ENCODE measurements at regions not wholly inside any gene's neighbourhood (a gene's known extent, or its start where the extent isn't known, plus 50 kb on each side); places are given as distances from the start of the nearest gene placed in this dataset.

DNA sequence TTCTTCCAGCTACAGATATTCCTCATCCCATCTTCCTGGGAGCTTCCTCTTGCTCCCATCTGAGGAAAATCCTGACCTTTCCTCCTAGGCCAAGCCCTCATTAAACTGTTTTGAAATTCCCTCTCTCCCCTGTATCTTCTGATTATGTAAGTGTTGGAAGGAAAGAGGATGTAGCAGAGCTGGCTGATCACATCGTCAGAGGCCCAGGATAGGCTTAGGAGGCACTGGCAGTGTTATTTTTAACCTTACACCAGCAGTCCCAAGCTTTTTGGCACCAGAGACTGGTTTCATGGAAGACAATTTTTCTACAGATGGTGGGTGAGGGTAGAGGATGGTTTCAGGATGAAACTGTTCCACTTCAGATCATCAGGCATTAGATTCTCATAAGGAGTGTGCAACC lies 630.4 kb downstream of the EPHA4 start:
- WGBS, result 100% methylated on average over 1 of the region's 1 CpG
- DNase-seq, result no peak
- Histone ChIP-seq H4K91ac (ENCODE audit: low read length) (no peak overlapping the region), H3K79me1 (replicated peaks; ENCODE audit: low read length, poor library complexity, severe bottlenecking) (no peaks in the 10 kb centered on the region), H3K4me1 (ENCODE audit: control insufficient read depth, insufficient read depth, low read depth, low read length) (no peaks in the 10 kb centered on the region), H3K27ac (ENCODE audit: low read length, poor library complexity, severe bottlenecking) (no peak overlapping the region), H3K4me2 (ENCODE audit: low read length, poor library complexity, severe bottlenecking) (no peak overlapping the region), H3K4me3 (ENCODE audit: insufficient read depth in 1 of 2, low read depth in 1 of 2, low read length in 2 of 2) (no peak overlapping the region), H2BK5ac (ENCODE audit: low read depth, low read length, poor library complexity, severe bottlenecking) (no peak overlapping the region), H3K36me3 (ENCODE audit: control insufficient read depth in 1 of 2, insufficient read depth in 2 of 2, low read depth in 1 of 2, low read length in 2 of 2) (no peaks in the 10 kb centered on the region), H2AFZ (ENCODE audit: low read depth, low read length) (no peak overlapping the region), H2AK5ac (ENCODE audit: low read length, severe bottlenecking) (no peak overlapping the region), H3K9me3 (ENCODE audit: control insufficient read depth, low read length) (no peaks in the 10 kb centered on the region), H4K8ac (ENCODE audit: low read length) (no peak overlapping the region), H3K4ac (ENCODE audit: low read depth in 1 of 2, low read length in 2 of 2) (no peak overlapping the region), H3K27me3 (ENCODE audit: control insufficient read depth in 1 of 2, insufficient read depth in 1 of 2, low read length in 2 of 2) (no peaks in the 10 kb centered on the region), H3K18ac (ENCODE audit: low read depth in 1 of 2, low read length in 2 of 2) (no peak overlapping the region), H3K14ac (ENCODE audit: low read length in 2 of 2) (no peak overlapping the region), H2BK15ac (ENCODE audit: low read depth, poor library complexity, severe bottlenecking) (no peak overlapping the region), H2BK120ac (ENCODE audit: low read depth, low read length) (no peak overlapping the region), H3K9ac (ENCODE audit: low read length) (no peak overlapping the region), H2BK12ac (ENCODE audit: low read length in 2 of 2) (no peak overlapping the region), H3K23ac (ENCODE audit: low read length in 2 of 2) (no peak overlapping the region)

DNA sequence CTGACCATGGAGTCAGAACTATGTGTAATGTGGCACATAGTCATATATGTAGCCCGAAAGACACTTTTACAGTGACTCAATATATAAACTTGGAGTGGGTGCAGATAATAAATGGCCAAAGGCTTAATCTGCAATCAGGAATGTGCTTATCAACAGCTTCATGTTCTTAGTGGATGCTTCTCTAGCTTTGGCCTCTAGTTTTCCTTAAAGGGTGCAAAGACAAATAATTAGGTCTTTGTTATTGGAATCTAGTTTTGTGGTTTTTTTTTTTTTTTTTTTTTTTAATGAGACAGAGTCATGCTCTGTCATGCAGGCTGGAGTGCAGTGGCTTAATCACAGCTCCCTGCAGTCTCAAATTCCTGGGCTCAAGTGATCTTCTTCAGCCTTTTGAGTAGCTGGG lies 625.6 kb downstream of the EPHA4 start:
- H3K27ac ChIP-seq (ENCODE audit: low read length, poor library complexity, severe bottlenecking), result no peak overlapping the region

DNA sequence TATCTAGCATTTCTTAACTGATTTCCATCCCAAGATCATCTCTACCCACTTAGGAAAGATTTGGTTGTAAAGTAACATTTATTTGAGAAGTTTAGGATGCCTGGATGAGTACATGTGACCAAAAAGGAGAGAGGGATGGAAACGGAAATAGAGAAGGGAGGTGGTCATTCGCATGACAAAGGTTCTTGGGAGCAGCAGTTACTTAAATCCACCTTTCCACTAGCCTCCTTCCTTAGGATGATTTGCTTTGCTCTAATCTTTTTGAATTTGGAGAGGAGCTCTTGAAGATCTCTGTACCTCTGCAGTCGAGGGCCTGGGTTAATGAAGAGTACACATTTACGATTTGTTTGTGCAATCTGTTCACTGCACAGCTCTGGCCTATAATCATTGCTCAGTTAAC lies 623.5 kb downstream of the EPHA4 start:
- 91% methylated on average over 2 of the region's 4 CpGs for WGBS
- Histone ChIP-seq H3K36me3 (ENCODE audit: control insufficient read depth in 1 of 2, insufficient read depth in 2 of 2, low read depth in 1 of 2, low read length in 2 of 2) (no peaks in the 10 kb centered on the region), H2AFZ (ENCODE audit: low read depth, low read length) (no peak overlapping the region)

More for the DNA sequence above, 625.6 kb downstream of the EPHA4 start:
- no peak overlapping the region for H3K9ac ChIP-seq (ENCODE audit: low read length)
- H3K9me3 ChIP-seq (ENCODE audit: control insufficient read depth, low read length), result no peaks in the 10 kb centered on the region
- no peak overlapping the region for H3K18ac ChIP-seq (ENCODE audit: low read depth in 1 of 2, low read length in 2 of 2)
- no peak for DNase-seq
- no peaks in the 10 kb centered on the region for H3K4me1 ChIP-seq (ENCODE audit: control insufficient read depth, insufficient read depth, low read depth, low read length)
- no peak overlapping the region for H2AFZ ChIP-seq (ENCODE audit: low read depth, low read length)
- no peak overlapping the region for H3K23ac ChIP-seq (ENCODE audit: low read length in 2 of 2)
- H2BK5ac ChIP-seq (ENCODE audit: low read depth, low read length, poor library complexity, severe bottlenecking), result no peak overlapping the region
- H4K91ac ChIP-seq (ENCODE audit: low read length), result no peak overlapping the region
- H3K4ac ChIP-seq (ENCODE audit: low read depth in 1 of 2, low read length in 2 of 2), result no peak overlapping the region
- H3K79me1 ChIP-seq (replicated peaks; ENCODE audit: low read length, poor library complexity, severe bottlenecking), result no peaks in the 10 kb centered on the region
- no peaks in the 10 kb centered on the region for H3K27me3 ChIP-seq (ENCODE audit: control insufficient read depth in 1 of 2, insufficient read depth in 1 of 2, low read length in 2 of 2)
- no peak overlapping the region for H2BK15ac ChIP-seq (ENCODE audit: low read depth, poor library complexity, severe bottlenecking)
- 100% methylated on average over 1 of the region's 1 CpG for WGBS
- no peak overlapping the region for H4K8ac ChIP-seq (ENCODE audit: low read length)
- H3K36me3 ChIP-seq (ENCODE audit: control insufficient read depth in 1 of 2, insufficient read depth in 2 of 2, low read depth in 1 of 2, low read length in 2 of 2), result no peaks in the 10 kb centered on the region
- H3K14ac ChIP-seq (ENCODE audit: low read length in 2 of 2), result no peak overlapping the region
- H2BK12ac ChIP-seq (ENCODE audit: low read length in 2 of 2), result no peak overlapping the region
- no peak overlapping the region for H3K4me2 ChIP-seq (ENCODE audit: low read length, poor library complexity, severe bottlenecking)
- no peak overlapping the region for H3K4me3 ChIP-seq (ENCODE audit: insufficient read depth in 1 of 2, low read depth in 1 of 2, low read length in 2 of 2)
- no peak overlapping the region for H2BK120ac ChIP-seq (ENCODE audit: low read depth, low read length)
- no peak overlapping the region for H2AK5ac ChIP-seq (ENCODE audit: low read length, severe bottlenecking)

DNA sequence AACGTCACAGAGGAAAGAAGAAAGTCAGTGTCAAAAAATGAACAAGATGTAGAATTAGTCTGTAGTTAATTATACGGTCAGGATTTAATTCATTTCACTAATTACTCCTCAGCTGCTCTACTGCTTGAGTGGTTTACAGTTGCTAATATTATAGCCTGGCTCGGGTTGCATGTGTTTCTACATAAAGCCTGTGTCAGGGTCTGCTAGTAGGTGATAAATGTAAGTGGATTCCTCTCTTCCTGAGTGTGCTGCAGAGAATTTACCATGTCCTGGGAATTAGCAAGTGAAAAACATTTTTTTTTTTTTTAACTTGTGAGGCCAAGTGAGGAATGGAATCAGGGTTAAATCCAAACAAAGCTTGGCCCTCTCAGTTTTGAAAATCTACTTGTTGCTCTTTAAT lies 622.6 kb downstream of the EPHA4 start:
- H4K91ac ChIP-seq (ENCODE audit: low read length), result no peak overlapping the region
- no peak overlapping the region for H3K27ac ChIP-seq (ENCODE audit: low read length, poor library complexity, severe bottlenecking)
- WGBS, result 3% methylated on average over 1 of the region's 3 CpGs
- H3K4ac ChIP-seq (ENCODE audit: low read depth in 1 of 2, low read length in 2 of 2), result no peak overlapping the region
- H3K79me1 ChIP-seq (replicated peaks; ENCODE audit: low read length, poor library complexity, severe bottlenecking), result no peaks in the 10 kb centered on the region
- no peak overlapping the region for H2BK120ac ChIP-seq (ENCODE audit: low read depth, low read length)
- H3K4me2 ChIP-seq (ENCODE audit: low read length, poor library complexity, severe bottlenecking), result no peak overlapping the region
- no peak overlapping the region for H3K14ac ChIP-seq (ENCODE audit: low read length in 2 of 2)
- no peak overlapping the region for H3K18ac ChIP-seq (ENCODE audit: low read depth in 1 of 2, low read length in 2 of 2)
- H3K4me3 ChIP-seq (ENCODE audit: insufficient read depth in 1 of 2, low read depth in 1 of 2, low read length in 2 of 2), result no peak overlapping the region
- H2BK12ac ChIP-seq (ENCODE audit: low read length in 2 of 2), result no peak overlapping the region
- no peak overlapping the region for H4K8ac ChIP-seq (ENCODE audit: low read length)
- no peak overlapping the region for H2AK5ac ChIP-seq (ENCODE audit: low read length, severe bottlenecking)
- H2BK15ac ChIP-seq (ENCODE audit: low read depth, poor library complexity, severe bottlenecking), result no peak overlapping the region
- no peaks in the 10 kb centered on the region for H3K9me3 ChIP-seq (ENCODE audit: control insufficient read depth, low read length)
- H2BK5ac ChIP-seq (ENCODE audit: low read depth, low read length, poor library complexity, severe bottlenecking), result no peak overlapping the region
- no peaks in the 10 kb centered on the region for H3K36me3 ChIP-seq (ENCODE audit: control insufficient read depth in 1 of 2, insufficient read depth in 2 of 2, low read depth in 1 of 2, low read length in 2 of 2)
- no peak for DNase-seq
- no peak overlapping the region for H3K23ac ChIP-seq (ENCODE audit: low read length in 2 of 2)
- no peaks in the 10 kb centered on the region for H3K4me1 ChIP-seq (ENCODE audit: control insufficient read depth, insufficient read depth, low read depth, low read length)
- no peak overlapping the region for H3K9ac ChIP-seq (ENCODE audit: low read length)
- no peaks in the 10 kb centered on the region for H3K27me3 ChIP-seq (ENCODE audit: control insufficient read depth in 1 of 2, insufficient read depth in 1 of 2, low read length in 2 of 2)
- H2AFZ ChIP-seq (ENCODE audit: low read depth, low read length), result no peak overlapping the region

More for the DNA sequence above, 623.5 kb downstream of the EPHA4 start:
- Histone ChIP-seq H2BK12ac (ENCODE audit: low read length in 2 of 2) (no peak overlapping the region), H3K4me1 (ENCODE audit: control insufficient read depth, insufficient read depth, low read depth, low read length) (no peaks in the 10 kb centered on the region), H3K18ac (ENCODE audit: low read depth in 1 of 2, low read length in 2 of 2) (no peak overlapping the region), H3K4me2 (ENCODE audit: low read length, poor library complexity, severe bottlenecking) (no peak overlapping the region), H2AK5ac (ENCODE audit: low read length, severe bottlenecking) (no peak overlapping the region), H2BK5ac (ENCODE audit: low read depth, low read length, poor library complexity, severe bottlenecking) (no peak overlapping the region), H4K91ac (ENCODE audit: low read length) (no peak overlapping the region), H3K9ac (ENCODE audit: low read length) (no peak overlapping the region), H3K79me1 (replicated peaks; ENCODE audit: low read length, poor library complexity, severe bottlenecking) (no peaks in the 10 kb centered on the region), H3K9me3 (ENCODE audit: control insufficient read depth, low read length) (no peaks in the 10 kb centered on the region), H3K4me3 (ENCODE audit: insufficient read depth in 1 of 2, low read depth in 1 of 2, low read length in 2 of 2) (no peak overlapping the region), H3K4ac (ENCODE audit: low read depth in 1 of 2, low read length in 2 of 2) (no peak overlapping the region), H2BK15ac (ENCODE audit: low read depth, poor library complexity, severe bottlenecking) (no peak overlapping the region), H2BK120ac (ENCODE audit: low read depth, low read length) (no peak overlapping the region), H3K27ac (ENCODE audit: low read length, poor library complexity, severe bottlenecking) (no peak overlapping the region), H3K23ac (ENCODE audit: low read length in 2 of 2) (no peak overlapping the region), H4K8ac (ENCODE audit: low read length) (no peak overlapping the region), H3K27me3 (ENCODE audit: control insufficient read depth in 1 of 2, insufficient read depth in 1 of 2, low read length in 2 of 2) (no peaks in the 10 kb centered on the region), H3K14ac (ENCODE audit: low read length in 2 of 2) (no peak overlapping the region)
- DNase-seq, result no peak

Measured in mesenchymal stem cell (in vitro differentiated cells and primary cell).